ENCODE measurements at regions not wholly inside any gene's neighbourhood (a gene's known extent, or its start where the extent isn't known, plus 50 kb on each side); places are given as distances from the start of the nearest gene placed in this dataset.

DNA sequence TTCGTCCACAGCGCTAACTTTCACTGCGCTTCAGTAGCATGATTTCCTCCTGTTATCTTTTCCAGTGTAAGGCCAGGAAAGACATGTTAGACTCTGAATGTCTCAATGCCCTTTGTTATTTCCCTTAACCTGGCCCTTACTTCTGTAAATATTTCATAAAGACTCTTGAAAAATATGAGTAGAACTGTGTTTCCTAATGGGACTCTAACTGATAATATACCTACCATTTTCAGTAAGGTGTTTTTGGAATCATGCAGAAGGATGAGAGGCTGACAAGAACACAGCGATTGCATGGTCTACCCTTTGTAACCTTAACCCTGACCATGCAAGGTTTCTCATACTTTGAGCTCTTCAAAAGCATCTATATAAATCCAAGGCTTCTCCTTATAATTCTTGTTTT is 550.1 kb downstream of the SLITRK6 start:
- peaks cover 0 to 25% (median 0%) of the 10 kb centered on the region in 8 donors for H3K9me3 ChIP-seq
- no peak overlapping the region for H3K27ac ChIP-seq
- no peak for DNase-seq
- H3K4me1 ChIP-seq = no peaks in the 10 kb centered on the region
- no peaks in the 10 kb centered on the region for H3K27me3 ChIP-seq (replicated peaks in 1 of 7)
- H3K4me3 ChIP-seq = no peak overlapping the region
- intact Hi-C loops (cut with DNase I; ENCODE audit: low total_unique reads) = no loop called here
- TF ChIP-seq, protein P1, sequence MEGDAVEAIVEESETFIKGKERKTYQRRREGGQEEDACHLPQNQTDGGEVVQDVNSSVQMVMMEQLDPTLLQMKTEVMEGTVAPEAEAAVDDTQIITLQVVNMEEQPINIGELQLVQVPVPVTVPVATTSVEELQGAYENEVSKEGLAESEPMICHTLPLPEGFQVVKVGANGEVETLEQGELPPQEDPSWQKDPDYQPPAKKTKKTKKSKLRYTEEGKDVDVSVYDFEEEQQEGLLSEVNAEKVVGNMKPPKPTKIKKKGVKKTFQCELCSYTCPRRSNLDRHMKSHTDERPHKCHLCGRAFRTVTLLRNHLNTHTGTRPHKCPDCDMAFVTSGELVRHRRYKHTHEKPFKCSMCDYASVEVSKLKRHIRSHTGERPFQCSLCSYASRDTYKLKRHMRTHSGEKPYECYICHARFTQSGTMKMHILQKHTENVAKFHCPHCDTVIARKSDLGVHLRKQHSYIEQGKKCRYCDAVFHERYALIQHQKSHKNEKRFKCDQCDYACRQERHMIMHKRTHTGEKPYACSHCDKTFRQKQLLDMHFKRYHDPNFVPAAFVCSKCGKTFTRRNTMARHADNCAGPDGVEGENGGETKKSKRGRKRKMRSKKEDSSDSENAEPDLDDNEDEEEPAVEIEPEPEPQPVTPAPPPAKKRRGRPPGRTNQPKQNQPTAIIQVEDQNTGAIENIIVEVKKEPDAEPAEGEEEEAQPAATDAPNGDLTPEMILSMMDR (IDR thresholded peaks at IDR 0.05 in 8 of 11, conservative IDR thresholded peaks at IDR 0.05 in 3 of 11) = no peak
- TF ChIP-seq POLR2AphosphoS5 (IDR thresholded peaks at IDR 0.05) (no peak), POLR2A (IDR thresholded peaks at IDR 0.05) (no peak)
- WGBS, 5 donors = 80 to 96% (median 92%) methylated on average over 4 of the region's 4 CpGs
- H3K36me3 ChIP-seq = no peaks in the 10 kb centered on the region

- intact Hi-C loops (cut with DNase I; ENCODE audit: low total_unique reads) = no loop called here
- no peak for DNase-seq
- TF ChIP-seq POLR2A (IDR thresholded peaks at IDR 0.05) (no peak), POLR2AphosphoS5 (IDR thresholded peaks at IDR 0.05) (no peak)
- TF ChIP-seq, protein P1 (IDR thresholded peaks at IDR 0.05 in 8 of 11, conservative IDR thresholded peaks at IDR 0.05 in 3 of 11) = no peak
- Histone ChIP-seq H3K27ac (no peak overlapping the region), H3K9me3 (peaks cover 0 to 14% (median 0%) of the 10 kb centered on the region in 8 donors), H3K27me3 (replicated peaks in 1 of 7) (no peaks in the 10 kb centered on the region), H3K36me3 (no peaks in the 10 kb centered on the region), H3K4me3 (no peak overlapping the region), H3K4me1 (no peaks in the 10 kb centered on the region)
- WGBS, 5 donors = 81 to 85% (median 83%) methylated on average over 3 of the region's 3 CpGs
Observed at GRCh38 chr13:85247780-85248179, 551.4 kb downstream of the SLITRK6 start.

DNA sequence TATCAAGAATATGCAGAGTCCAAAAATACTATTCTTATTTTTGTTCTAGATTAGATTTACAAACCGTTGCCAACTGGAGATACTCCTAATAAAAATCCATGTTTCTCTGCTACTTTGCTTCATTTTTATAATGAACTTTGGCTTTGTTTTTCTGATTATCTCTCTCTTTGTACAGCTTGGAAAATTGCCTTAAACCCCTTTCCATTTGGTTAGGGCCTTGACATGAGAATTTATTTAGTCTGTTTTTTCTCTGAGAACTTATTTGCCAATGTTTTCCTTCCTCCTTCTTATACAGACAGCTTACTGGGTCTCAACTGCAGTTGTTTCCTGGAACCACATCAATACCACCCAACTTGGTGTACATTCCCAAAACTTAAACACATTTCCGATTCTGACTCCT is 555.4 kb downstream of the SLITRK6 start:
- WGBS, 5 donors = 56 to 68% (median 63%) methylated on average over 2 of the region's 2 CpGs
- H3K27ac ChIP-seq = no peak overlapping the region
- H3K4me1 ChIP-seq = no peaks in the 10 kb centered on the region
- TF ChIP-seq POLR2AphosphoS5 (IDR thresholded peaks at IDR 0.05) (no peak), POLR2A (IDR thresholded peaks at IDR 0.05) (no peak)
- TF ChIP-seq, protein P1 (IDR thresholded peaks at IDR 0.05 in 8 of 11, conservative IDR thresholded peaks at IDR 0.05 in 3 of 11) = no peak
- no peaks in the 10 kb centered on the region for H3K36me3 ChIP-seq
- no peak for DNase-seq
- intact Hi-C loops (cut with DNase I; ENCODE audit: low total_unique reads) = no loop called here
- H3K4me3 ChIP-seq = no peak overlapping the region
- no peaks in the 10 kb centered on the region for H3K27me3 ChIP-seq (replicated peaks in 1 of 7)
- H3K9me3 ChIP-seq = no peaks in the 10 kb centered on the region

GRCh38 chr13:85241060-85241459 is 558.2 kb downstream of the SLITRK6 start:
- Histone ChIP-seq H3K4me3 (no peak overlapping the region), H3K27me3 (replicated peaks in 1 of 7) (no peaks in the 10 kb centered on the region), H3K27ac (no peak overlapping the region), H3K4me1 (no peaks in the 10 kb centered on the region), H3K9me3 (peaks cover 0 to 3% (median 0%) of the 10 kb centered on the region in 8 donors), H3K36me3 (no peaks in the 10 kb centered on the region)
- no peak for DNase-seq
- 17 to 54% (median 22%) methylated on average over 2 of the region's 2 CpGs for WGBS, 5 donors
- intact Hi-C loops (cut with DNase I; ENCODE audit: low total_unique reads) = no loop called here
- TF ChIP-seq POLR2A (IDR thresholded peaks at IDR 0.05) (no peak), POLR2AphosphoS5 (IDR thresholded peaks at IDR 0.05) (no peak)

- 90 to 97% (median 94%) methylated on average over 1 of the region's 1 CpG for WGBS, 5 donors
- H3K27me3 ChIP-seq (replicated peaks in 1 of 7) = no peaks in the 10 kb centered on the region
- TF ChIP-seq, protein P1 (IDR thresholded peaks at IDR 0.05 in 8 of 11, conservative IDR thresholded peaks at IDR 0.05 in 3 of 11) = no peak
- no peak for TF ChIP-seq POLR2A (IDR thresholded peaks at IDR 0.05)
- TF ChIP-seq POLR2AphosphoS5 (IDR thresholded peaks at IDR 0.05) = no peak
- H3K4me1 ChIP-seq = no peaks in the 10 kb centered on the region
- no peak overlapping the region for H3K27ac ChIP-seq
- no peak overlapping the region for H3K4me3 ChIP-seq
- DNase-seq = no peak
- intact Hi-C loops (cut with DNase I; ENCODE audit: low total_unique reads) = no loop called here
- H3K36me3 ChIP-seq = no peaks in the 10 kb centered on the region
- H3K9me3 ChIP-seq = peaks cover 0 to 3% (median 0%) of the 10 kb centered on the region in 8 donors
Observed at GRCh38 chr13:85236413-85236812, 562.8 kb downstream of the SLITRK6 start.
